ENCODE measurements at regions not wholly inside any gene's neighbourhood (a gene's known extent, or its start where the extent isn't known, plus 50 kb on each side); places are given as distances from the start of the nearest gene placed in this dataset.

- intact Hi-C loops (cut with DNase I) = no loop called here
- no peak overlapping the region for H3K4me3 ChIP-seq
- no peak overlapping the region for H3K27ac ChIP-seq
- H3K27me3 ChIP-seq = no peaks in the 10 kb centered on the region
- no peak for TF ChIP-seq CTCF (IDR thresholded peaks at IDR 0.05)
- ATAC-seq (no peak), DNase-seq (no peak)
- H3K4me1 ChIP-seq = no peaks in the 10 kb centered on the region
- H3K36me3 ChIP-seq = no peaks in the 10 kb centered on the region
- peaks cover 5% of the 10 kb centered on the region for H3K9me3 ChIP-seq
Measured at GRCh38 chr5:136924490-136924889, 559.1 kb upstream of the TRPC7 start.

GRCh38 chr5:136910625-136911024 is 545.3 kb upstream of the TRPC7 start:
- H3K4me1 ChIP-seq = no peaks in the 10 kb centered on the region
- no peaks in the 10 kb centered on the region for H3K36me3 ChIP-seq
- H3K27me3 ChIP-seq = no peaks in the 10 kb centered on the region
- intact Hi-C loops (cut with DNase I) = no loop called here
- no peak for ATAC-seq
- no peak for TF ChIP-seq CTCF (IDR thresholded peaks at IDR 0.05)
- H3K9me3 ChIP-seq = no peaks in the 10 kb centered on the region
- no peak overlapping the region for H3K27ac ChIP-seq
- H3K4me3 ChIP-seq = no peak overlapping the region
- DNase-seq = no peak

- Histone ChIP-seq H3K27ac (no peak overlapping the region), H3K36me3 (no peaks in the 10 kb centered on the region), H3K9me3 (no peaks in the 10 kb centered on the region), H3K4me3 (no peak overlapping the region), H3K4me1 (no peaks in the 10 kb centered on the region), H3K27me3 (no peaks in the 10 kb centered on the region)
- no peak for DNase-seq
- TF ChIP-seq CTCF (IDR thresholded peaks at IDR 0.05) = no peak
- ATAC-seq = no peak
- intact Hi-C loops (cut with DNase I) = no loop called here
Measured at GRCh38 chr5:136909906-136910305, 544.6 kb upstream of the TRPC7 start.

GRCh38 chr5:136907371-136907770 is 542.0 kb upstream of the TRPC7 start:
- Histone ChIP-seq H3K4me3 (no peak overlapping the region), H3K9me3 (no peaks in the 10 kb centered on the region), H3K27me3 (no peaks in the 10 kb centered on the region), H3K36me3 (no peaks in the 10 kb centered on the region), H3K27ac (no peak overlapping the region), H3K4me1 (no peaks in the 10 kb centered on the region)
- intact Hi-C loops (cut with DNase I) = no loop called here
- no peak for ATAC-seq
- no peak for TF ChIP-seq CTCF (IDR thresholded peaks at IDR 0.05)
- no peak for DNase-seq

GRCh38 chr5:136906545-136906944 is 541.2 kb upstream of the TRPC7 start:
- no peak for TF ChIP-seq CTCF (IDR thresholded peaks at IDR 0.05)
- no peak for DNase-seq
- Histone ChIP-seq H3K4me3 (no peak overlapping the region), H3K27me3 (no peaks in the 10 kb centered on the region), H3K4me1 (no peaks in the 10 kb centered on the region), H3K9me3 (no peaks in the 10 kb centered on the region), H3K36me3 (no peaks in the 10 kb centered on the region), H3K27ac (no peak overlapping the region)
- no peak for ATAC-seq
- intact Hi-C loops (cut with DNase I) = no loop called here

DNA sequence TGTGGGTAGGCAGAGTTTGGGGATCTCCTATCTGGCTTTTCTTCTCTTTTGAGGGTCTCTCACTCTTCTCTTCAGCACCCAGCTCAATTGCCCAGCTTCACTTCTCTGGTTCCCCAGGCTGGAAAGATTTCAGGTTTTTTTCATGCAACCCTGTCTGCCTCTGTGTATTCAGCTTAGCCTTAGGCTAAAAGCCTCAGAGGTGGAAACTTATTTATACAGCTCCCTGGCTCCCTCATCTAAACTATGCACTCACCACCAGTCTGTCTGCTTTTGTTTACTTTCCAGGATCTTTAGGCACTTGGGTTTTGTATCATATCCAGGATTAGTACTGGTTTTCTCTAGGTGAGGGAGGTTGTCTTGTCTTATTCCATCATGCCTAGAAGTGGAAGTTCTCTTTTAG is 540.2 kb upstream of the TRPC7 start:
- intact Hi-C loops (cut with DNase I) = no loop called here
- no peaks in the 10 kb centered on the region for H3K36me3 ChIP-seq
- H3K9me3 ChIP-seq = no peaks in the 10 kb centered on the region
- ATAC-seq (no peak), DNase-seq (no peak)
- H3K4me1 ChIP-seq = no peaks in the 10 kb centered on the region
- no peak for TF ChIP-seq CTCF (IDR thresholded peaks at IDR 0.05)
- no peaks in the 10 kb centered on the region for H3K27me3 ChIP-seq
- no peak overlapping the region for H3K4me3 ChIP-seq
- no peak overlapping the region for H3K27ac ChIP-seq
